DMS153 treated with DMSO at 0.1 percent for 48 hours (cell line): ENCODE measurements at regions not wholly inside any gene's neighbourhood (a gene's known extent, or its start where the extent isn't known, plus 50 kb on each side); places are given as distances from the start of the nearest gene placed in this dataset.
A peak's percentile ranks its signal among the peaks of the same experiment; 100 is the strongest.

ENCODE experiments used
- DNase-seq: peaks from one replicate; lab custom pipeline; 2025; ENCODE audit not compliant: unreplicated experiment; lab: John Stamatoyannopoulos, UW

- DNase-seq = peak; percentile 60
Measured at GRCh38 chr15:39287322-39288195, 293.3 kb upstream of the THBS1 start.

GRCh38 chr15:39290711-39291435 lies 290.0 kb upstream of the THBS1 start:
- no peak for DNase-seq

- no peak for DNase-seq
Measured at GRCh38 chr15:39291690-39292089, 289.2 kb upstream of the THBS1 start.

- no peak for DNase-seq
Measured at GRCh38 chr15:39296955-39297354, 283.9 kb upstream of the THBS1 start.

GRCh38 chr15:39298271-39298962 lies 282.5 kb upstream of the THBS1 start:
- no peak for DNase-seq

- DNase-seq = no peak
Measured at GRCh38 chr15:39299486-39300267, 281.2 kb upstream of the THBS1 start.

GRCh38 chr15:39300451-39301153 lies 280.3 kb upstream of the THBS1 start:
- no peak for DNase-seq

GRCh38 chr15:39301589-39301999 lies 279.3 kb upstream of the THBS1 start:
- no peak for DNase-seq

GRCh38 chr15:39302936-39303335 lies 277.9 kb upstream of the THBS1 start:
- no peak for DNase-seq

- no peak for DNase-seq
Measured at GRCh38 chr15:39304201-39304841, 276.6 kb upstream of the THBS1 start.

GRCh38 chr15:39304931-39305728 lies 275.7 kb upstream of the THBS1 start:
- no peak for DNase-seq

GRCh38 chr15:39310633-39311032 lies 270.2 kb upstream of the THBS1 start:
- no peak for DNase-seq

GRCh38 chr15:39312984-39313383 lies 267.9 kb upstream of the THBS1 start:
- no peak for DNase-seq

GRCh38 chr15:39313467-39313866 lies 267.4 kb upstream of the THBS1 start:
- DNase-seq = no peak

- DNase-seq = no peak
Measured at GRCh38 chr15:39313881-39314280, 267.0 kb upstream of the THBS1 start.

- no peak for DNase-seq
Measured at GRCh38 chr15:39315206-39315850, 265.6 kb upstream of the THBS1 start.

GRCh38 chr15:39317225-39317624 lies 263.7 kb upstream of the THBS1 start:
- no peak for DNase-seq

GRCh38 chr15:39318231-39318630 lies 262.6 kb upstream of the THBS1 start:
- DNase-seq = no peak
